Trophoblast cell (in vitro differentiated cells and primary cell): ENCODE measurements at regions not wholly inside any gene's neighbourhood (a gene's known extent, or its start where the extent isn't known, plus 50 kb on each side); places are given as distances from the start of the nearest gene placed in this dataset.

Source experiments
- DNase-seq, 2 donors: peaks; one replicate each; pipeline ENCODE4 v3.0.0-alpha.2; 2016
- H2AFZ ChIP-seq: 2 replicates; pipeline ENCODE4 v1.6.1; 2013; ENCODE audit warnings: low read length, moderate library complexity, mild to moderate bottlenecking; ENCODE audit not compliant: insufficient read depth, poor library complexity
- H2AK5ac ChIP-seq: 2 replicates; pipeline ENCODE4 v1.6.1; 2013; ENCODE audit warnings: mild to moderate bottlenecking, low read length
- H2BK120ac ChIP-seq: 2 replicates; pipeline ENCODE4 v1.6.1; 2013; ENCODE audit warnings: low read length, mild to moderate bottlenecking, moderate library complexity; ENCODE audit not compliant: insufficient read depth, poor library complexity
- H2BK12ac ChIP-seq: 2 replicates; pipeline ENCODE4 v1.6.1; 2013; ENCODE audit warnings: mild to moderate bottlenecking, low read length, moderate library complexity
- H2BK5ac ChIP-seq: 2 replicates; pipeline ENCODE4 v1.6.1; 2013; ENCODE audit warnings: low read length, low read depth, moderate library complexity, mild to moderate bottlenecking; ENCODE audit not compliant: poor library complexity
- H3K14ac ChIP-seq: 2 replicates; pipeline ENCODE4 v1.6.1; 2013; ENCODE audit warnings: mild to moderate bottlenecking, low read length
- H3K18ac ChIP-seq: 2 replicates; pipeline ENCODE4 v1.6.1; 2013; ENCODE audit warnings: mild to moderate bottlenecking, low read length
- H3K23ac ChIP-seq: 2 replicates; pipeline ENCODE4 v1.6.1; 2013; ENCODE audit warnings: low read length
- H3K27ac ChIP-seq: 2 replicates; pipeline ENCODE4 v1.5.1; 2013; ENCODE audit warnings: low read depth, mild to moderate bottlenecking, inconsistent platforms, low read length, moderate library complexity
- H3K27me3 ChIP-seq: 2 replicates; pipeline ENCODE4 v1.6.1; 2013; ENCODE audit warnings: inconsistent platforms, mild to moderate bottlenecking, low read length, moderate library complexity; ENCODE audit not compliant: insufficient read depth
- H3K36me3 ChIP-seq, 2 experiments: 1 replicate in 1 of 2; 2 replicates in 1 of 2; pipeline ENCODE4 v1.6.1; 2013; ENCODE audit warnings: low read length in 2 of 2, mild to moderate bottlenecking in 2 of 2, moderate library complexity in 1 of 2; ENCODE audit not compliant: insufficient read depth in 2 of 2, control insufficient read depth in 1 of 2
- H3K4ac ChIP-seq: 2 replicates; pipeline ENCODE4 v1.6.1; 2013; ENCODE audit warnings: low read depth, mild to moderate bottlenecking, low read length, moderate library complexity
- H3K4me1 ChIP-seq, 2 experiments: 1 replicate in 1 of 2; 2 replicates in 1 of 2; pipeline ENCODE4 v1.6.1; 2013; ENCODE audit warnings: low read length in 2 of 2, mild to moderate bottlenecking in 2 of 2, moderate library complexity in 1 of 2; ENCODE audit not compliant: insufficient read depth in 2 of 2, control insufficient read depth in 1 of 2
- H3K4me2 ChIP-seq: 2 replicates; pipeline ENCODE4 v1.6.1; 2013; ENCODE audit warnings: inconsistent platforms, mild to moderate bottlenecking, low read length, moderate library complexity
- H3K4me3 ChIP-seq: 2 replicates; pipeline ENCODE4 v1.5.1; 2013; ENCODE audit warnings: mild to moderate bottlenecking, low read depth, low read length, inconsistent platforms
- H3K79me1 ChIP-seq: one replicate; pipeline ENCODE4 v1.6.1; 2013; ENCODE audit warnings: low read length
- H3K79me2 ChIP-seq: 2 replicates; pipeline ENCODE4 v1.6.1; 2013; ENCODE audit warnings: low read length, mild to moderate bottlenecking; ENCODE audit not compliant: control insufficient read depth, insufficient read depth, poor library complexity
- H3K9ac ChIP-seq: 2 replicates; pipeline ENCODE4 v1.6.1; 2013; ENCODE audit warnings: mild to moderate bottlenecking, low read length
- H3K9me3 ChIP-seq: 2 replicates; pipeline ENCODE4 v1.6.1; 2013; ENCODE audit warnings: low read depth, mild to moderate bottlenecking, control low read depth, inconsistent platforms, low read length; ENCODE audit not compliant: insufficient read depth
- H4K12ac ChIP-seq: 2 replicates; pipeline ENCODE4 v1.6.1; 2013; ENCODE audit warnings: low read depth, mild to moderate bottlenecking, low read length, moderate library complexity
- H4K8ac ChIP-seq: 2 replicates; pipeline ENCODE4 v1.6.1; 2013; ENCODE audit warnings: low read depth, mild to moderate bottlenecking, low read length, moderate library complexity
- H4K91ac ChIP-seq: one replicate; pipeline ENCODE4 v1.6.1; 2013; ENCODE audit warnings: low read depth, mild to moderate bottlenecking, low read length, moderate library complexity
- WGBS: extraction: QIAGEN DNeasy Blood & Tissue Kit; methylation state at CpG from one replicate; pipeline ENCODE4 v1.1.7; 2013; ENCODE audit warnings: missing lambda C conversion rate; ENCODE audit not compliant: insufficient read length, insufficient coverage; ENCODE audit errors: extremely low coverage; 5-methylcytosine and 5-hydroxymethylcytosine counted together

GRCh38 chr6:23031986-23032385, 462.6 kb downstream of the HDGFL1 start:
- Histone ChIP-seq H3K79me1 (no peaks in the 10 kb centered on the region), H3K4me3 (no peak overlapping the region), H4K8ac (no peak overlapping the region), H3K9me3 (no peaks in the 10 kb centered on the region), H2BK120ac (no peak overlapping the region), H3K36me3 (no peaks in the 10 kb centered on the region), H3K23ac (no peak overlapping the region), H4K91ac (no peak overlapping the region), H3K18ac (no peak overlapping the region), H2AK5ac (no peak overlapping the region), H3K79me2 (no peaks in the 10 kb centered on the region), H2BK12ac (no peak overlapping the region), H3K4ac (no peak overlapping the region), H3K4me2 (no peak overlapping the region), H3K27ac (no peak overlapping the region), H3K27me3 (no peaks in the 10 kb centered on the region), H4K12ac (no peak overlapping the region), H3K9ac (no peak overlapping the region), H3K14ac (no peak overlapping the region), H2AFZ (no peak overlapping the region), H3K4me1 (no peaks in the 10 kb centered on the region), H2BK5ac (no peak overlapping the region)
- no peak for DNase-seq
- WGBS = no CpG with 5 or more reads among the region's 2 CpGs

DNA sequence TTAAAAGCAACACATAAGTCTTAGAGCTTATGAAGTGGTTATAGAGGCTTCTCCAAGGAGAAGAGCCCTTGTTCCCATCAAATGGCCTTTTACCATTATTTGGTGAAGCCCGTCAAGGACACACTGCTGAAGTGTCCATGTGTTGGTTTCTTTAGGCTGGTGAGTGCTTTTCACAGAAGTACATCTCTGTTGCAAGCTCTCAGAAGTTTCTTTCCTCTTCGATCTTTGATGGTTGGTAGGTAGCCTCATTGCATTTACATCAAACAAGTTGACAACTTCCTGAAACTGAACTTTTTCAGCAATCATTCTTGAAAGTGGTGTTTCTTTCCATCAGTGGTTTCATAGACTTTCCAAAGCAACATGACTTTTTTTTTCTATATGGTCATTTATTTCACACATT, 465.6 kb downstream of the HDGFL1 start:
- H3K27me3 ChIP-seq = no peaks in the 10 kb centered on the region
- H4K8ac ChIP-seq = no peak overlapping the region
- H3K27ac ChIP-seq = no peak overlapping the region
- H3K4ac ChIP-seq = no peak overlapping the region
- H3K14ac ChIP-seq = no peak overlapping the region
- H3K9me3 ChIP-seq = no peaks in the 10 kb centered on the region
- no peak overlapping the region for H2BK120ac ChIP-seq
- no peak overlapping the region for H4K12ac ChIP-seq
- H3K4me3 ChIP-seq = no peak overlapping the region
- no peak for DNase-seq
- WGBS = no CpG with 5 or more reads among the region's 2 CpGs
- no peaks in the 10 kb centered on the region for H3K79me2 ChIP-seq
- no peak overlapping the region for H4K91ac ChIP-seq
- H3K23ac ChIP-seq = no peak overlapping the region
- no peak overlapping the region for H2BK5ac ChIP-seq
- no peaks in the 10 kb centered on the region for H3K4me1 ChIP-seq
- H3K18ac ChIP-seq = no peak overlapping the region
- no peak overlapping the region for H3K9ac ChIP-seq
- H2BK12ac ChIP-seq = no peak overlapping the region
- no peak overlapping the region for H3K4me2 ChIP-seq
- H3K36me3 ChIP-seq = no peaks in the 10 kb centered on the region
- no peaks in the 10 kb centered on the region for H3K79me1 ChIP-seq
- H2AFZ ChIP-seq = no peak overlapping the region
- H2AK5ac ChIP-seq = no peak overlapping the region

- Histone ChIP-seq H3K23ac (no peak overlapping the region), H3K4me3 (no peak overlapping the region), H3K27me3 (no peaks in the 10 kb centered on the region), H3K18ac (no peak overlapping the region), H4K8ac (no peak overlapping the region), H2AFZ (no peak overlapping the region), H2BK5ac (no peak overlapping the region), H3K79me1 (no peaks in the 10 kb centered on the region), H3K9me3 (no peaks in the 10 kb centered on the region), H3K36me3 (no peaks in the 10 kb centered on the region), H3K4me1 (no peaks in the 10 kb centered on the region), H4K91ac (no peak overlapping the region), H3K79me2 (no peaks in the 10 kb centered on the region), H3K4ac (no peak overlapping the region), H4K12ac (no peak overlapping the region), H3K9ac (no peak overlapping the region), H2AK5ac (no peak overlapping the region), H2BK12ac (no peak overlapping the region), H3K4me2 (no peak overlapping the region), H3K14ac (no peak overlapping the region), H2BK120ac (no peak overlapping the region), H3K27ac (no peak overlapping the region)
- WGBS = no CpG with 5 or more reads among the region's 4 CpGs
- no peak for DNase-seq
Observed at GRCh38 chr6:23036406-23036983, 467.1 kb downstream of the HDGFL1 start.

DNA sequence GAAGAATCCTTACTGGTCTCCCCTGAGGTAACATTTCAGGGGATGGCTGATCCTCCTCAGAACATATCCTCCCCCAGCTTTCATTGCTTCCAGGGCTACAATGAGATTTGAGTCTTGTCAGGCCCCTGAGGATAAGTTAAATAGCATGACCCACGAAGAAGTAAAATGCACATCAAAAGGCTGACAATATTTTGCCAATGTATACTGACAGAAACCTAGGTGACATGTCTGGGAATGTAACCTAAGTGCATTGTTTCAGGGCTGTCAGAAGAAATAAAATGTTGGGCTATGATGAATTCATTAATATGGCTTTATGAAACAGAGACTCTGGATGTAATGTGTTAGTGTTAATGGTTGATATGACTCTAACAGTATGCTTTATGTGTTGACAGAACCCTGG, 471.5 kb downstream of the HDGFL1 start:
- WGBS = no CpG with 5 or more reads among the region's 1 CpG
- Histone ChIP-seq H3K4me3 (no peak overlapping the region), H2BK5ac (no peak overlapping the region), H2BK12ac (no peak overlapping the region), H3K27ac (no peak overlapping the region), H2BK120ac (no peak overlapping the region), H2AFZ (no peak overlapping the region), H3K79me1 (no peaks in the 10 kb centered on the region), H3K79me2 (no peaks in the 10 kb centered on the region), H3K4ac (no peak overlapping the region), H3K4me1 (no peaks in the 10 kb centered on the region), H3K9ac (no peak overlapping the region), H3K27me3 (no peaks in the 10 kb centered on the region), H3K4me2 (no peak overlapping the region), H3K36me3 (no peaks in the 10 kb centered on the region), H4K8ac (no peak overlapping the region), H4K91ac (no peak overlapping the region), H3K14ac (no peak overlapping the region), H3K18ac (no peak overlapping the region), H3K23ac (no peak overlapping the region), H4K12ac (no peak overlapping the region), H3K9me3 (no peaks in the 10 kb centered on the region), H2AK5ac (no peak overlapping the region)
- DNase-seq = no peak
